ENCODE measurements at regions not wholly inside any gene's neighbourhood (a gene's known extent, or its start where the extent isn't known, plus 50 kb on each side); places are given as distances from the start of the nearest gene placed in this dataset.

DNA sequence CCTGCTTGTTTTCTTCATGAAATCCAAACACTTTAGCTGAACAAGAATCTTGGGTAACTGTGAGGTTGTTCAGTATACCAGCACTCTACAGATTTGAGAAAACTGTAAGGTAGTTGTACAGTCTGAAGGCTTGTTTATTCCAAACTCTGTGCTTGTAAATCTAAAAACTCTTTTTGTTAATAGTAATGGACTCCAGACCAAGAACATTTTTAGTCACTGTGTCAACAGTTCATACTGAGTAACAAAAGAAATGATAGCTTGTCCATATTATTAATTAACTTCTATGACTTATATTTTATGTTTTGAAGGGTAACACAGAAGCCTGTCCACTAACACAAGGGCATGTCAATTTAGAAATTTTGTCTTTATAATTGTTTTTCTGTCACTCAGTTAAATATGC lies 72.2 kb upstream of the KYNU start:
- Histone ChIP-seq H3K79me1 (ENCODE audit: low read length) (no peaks in the 10 kb centered on the region), H4K12ac (ENCODE audit: low read depth, low read length) (no peak overlapping the region), H3K27ac (ENCODE audit: low read depth, low read length) (no peak overlapping the region), H3K79me2 (ENCODE audit: control insufficient read depth, insufficient read depth, low read length, poor library complexity) (no peaks in the 10 kb centered on the region), H3K4me1 (ENCODE audit: control insufficient read depth in 1 of 2, insufficient read depth in 2 of 2, low read length in 2 of 2) (no peaks in the 10 kb centered on the region), H2BK12ac (ENCODE audit: low read length) (no peak overlapping the region), H2BK120ac (ENCODE audit: insufficient read depth, low read length, poor library complexity) (no peak overlapping the region), H3K4me3 (ENCODE audit: low read depth, low read length) (no peak overlapping the region), H3K23ac (ENCODE audit: low read length) (no peak overlapping the region), H3K4me2 (ENCODE audit: low read length) (no peak overlapping the region), H3K4ac (ENCODE audit: low read depth, low read length) (no peak overlapping the region), H4K91ac (ENCODE audit: low read depth, low read length) (no peak overlapping the region), H2BK5ac (ENCODE audit: low read depth, low read length, poor library complexity) (no peak overlapping the region), H4K8ac (ENCODE audit: low read depth, low read length) (no peak overlapping the region), H3K18ac (ENCODE audit: low read length) (no peak overlapping the region), H3K36me3 (ENCODE audit: control insufficient read depth in 1 of 2, insufficient read depth in 2 of 2, low read length in 2 of 2) (no peaks in the 10 kb centered on the region), H2AFZ (ENCODE audit: insufficient read depth, low read length, poor library complexity) (no peak overlapping the region), H3K14ac (ENCODE audit: low read length) (no peak overlapping the region), H3K9ac (ENCODE audit: low read length) (no peak overlapping the region), H2AK5ac (ENCODE audit: low read length) (no peak overlapping the region), H3K27me3 (ENCODE audit: insufficient read depth, low read length) (no peaks in the 10 kb centered on the region), H3K9me3 (ENCODE audit: insufficient read depth, low read depth, low read length) (no peaks in the 10 kb centered on the region)
- DNase-seq: no peak

GRCh38 chr2:142803158-142803557 lies 74.3 kb upstream of the KYNU start:
- Histone ChIP-seq H3K9me3 (ENCODE audit: insufficient read depth, low read depth, low read length) (no peaks in the 10 kb centered on the region), H4K91ac (ENCODE audit: low read depth, low read length) (no peak overlapping the region), H2AK5ac (ENCODE audit: low read length) (no peak overlapping the region), H3K9ac (ENCODE audit: low read length) (no peak overlapping the region), H3K18ac (ENCODE audit: low read length) (no peak overlapping the region), H3K27ac (ENCODE audit: low read depth, low read length) (no peak overlapping the region), H3K79me1 (ENCODE audit: low read length) (no peaks in the 10 kb centered on the region), H2BK12ac (ENCODE audit: low read length) (no peak overlapping the region), H3K4ac (ENCODE audit: low read depth, low read length) (no peak overlapping the region), H3K4me2 (ENCODE audit: low read length) (no peak overlapping the region), H3K79me2 (ENCODE audit: control insufficient read depth, insufficient read depth, low read length, poor library complexity) (no peaks in the 10 kb centered on the region), H3K23ac (ENCODE audit: low read length) (no peak overlapping the region), H3K14ac (ENCODE audit: low read length) (no peak overlapping the region), H2BK5ac (ENCODE audit: low read depth, low read length, poor library complexity) (no peak overlapping the region), H2AFZ (ENCODE audit: insufficient read depth, low read length, poor library complexity) (no peak overlapping the region), H3K36me3 (ENCODE audit: control insufficient read depth in 1 of 2, insufficient read depth in 2 of 2, low read length in 2 of 2) (no peaks in the 10 kb centered on the region), H3K4me3 (ENCODE audit: low read depth, low read length) (no peak overlapping the region), H4K12ac (ENCODE audit: low read depth, low read length) (no peak overlapping the region), H2BK120ac (ENCODE audit: insufficient read depth, low read length, poor library complexity) (no peak overlapping the region), H3K4me1 (ENCODE audit: control insufficient read depth in 1 of 2, insufficient read depth in 2 of 2, low read length in 2 of 2) (no peaks in the 10 kb centered on the region), H3K27me3 (ENCODE audit: insufficient read depth, low read length) (no peaks in the 10 kb centered on the region), H4K8ac (ENCODE audit: low read depth, low read length) (no peak overlapping the region)
- DNase-seq: no peak

DNA sequence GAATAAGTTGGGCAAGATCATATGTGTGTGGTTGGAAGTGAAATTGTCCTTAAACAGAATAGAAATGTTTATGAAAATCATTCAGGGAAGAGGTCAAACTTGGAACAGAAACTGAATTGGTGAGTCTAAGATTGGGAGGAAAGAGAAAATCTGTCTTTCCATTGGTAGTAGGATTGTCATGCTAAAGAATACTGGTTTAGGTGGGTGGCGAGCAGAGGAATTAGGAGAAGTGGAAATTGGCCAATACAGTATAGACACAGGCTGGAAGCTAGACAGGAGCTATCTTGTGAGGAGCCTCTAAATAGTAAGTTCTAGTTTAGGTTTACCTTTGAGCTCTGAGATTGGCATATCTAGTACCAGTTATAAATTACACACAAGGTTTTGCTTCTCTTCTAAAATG lies 80.9 kb upstream of the KYNU start:
- Histone ChIP-seq H2BK5ac (ENCODE audit: low read depth, low read length, poor library complexity) (no peak overlapping the region), H3K4me3 (ENCODE audit: low read depth, low read length) (no peak overlapping the region), H3K18ac (ENCODE audit: low read length) (no peak overlapping the region), H3K9me3 (ENCODE audit: insufficient read depth, low read depth, low read length) (no peaks in the 10 kb centered on the region), H3K14ac (ENCODE audit: low read length) (no peak overlapping the region), H2BK12ac (ENCODE audit: low read length) (no peak overlapping the region), H3K36me3 (ENCODE audit: control insufficient read depth in 1 of 2, insufficient read depth in 2 of 2, low read length in 2 of 2) (no peaks in the 10 kb centered on the region), H3K4ac (ENCODE audit: low read depth, low read length) (no peak overlapping the region), H3K27me3 (ENCODE audit: insufficient read depth, low read length) (no peaks in the 10 kb centered on the region), H3K27ac (ENCODE audit: low read depth, low read length) (no peak overlapping the region), H4K12ac (ENCODE audit: low read depth, low read length) (no peak overlapping the region), H2AK5ac (ENCODE audit: low read length) (no peak overlapping the region), H3K4me1 (ENCODE audit: control insufficient read depth in 1 of 2, insufficient read depth in 2 of 2, low read length in 2 of 2) (no peaks in the 10 kb centered on the region), H3K23ac (ENCODE audit: low read length) (no peak overlapping the region), H3K79me1 (ENCODE audit: low read length) (no peaks in the 10 kb centered on the region), H2BK120ac (ENCODE audit: insufficient read depth, low read length, poor library complexity) (no peak overlapping the region), H3K4me2 (ENCODE audit: low read length) (no peak overlapping the region), H4K8ac (ENCODE audit: low read depth, low read length) (no peak overlapping the region), H3K9ac (ENCODE audit: low read length) (no peak overlapping the region), H2AFZ (ENCODE audit: insufficient read depth, low read length, poor library complexity) (no peak overlapping the region), H4K91ac (ENCODE audit: low read depth, low read length) (no peak overlapping the region), H3K79me2 (ENCODE audit: control insufficient read depth, insufficient read depth, low read length, poor library complexity) (no peaks in the 10 kb centered on the region)
- WGBS (ENCODE audit: extremely low coverage, insufficient coverage, insufficient read length): no CpG with 5 or more reads among the region's 1 CpG
- no peak for DNase-seq

DNA sequence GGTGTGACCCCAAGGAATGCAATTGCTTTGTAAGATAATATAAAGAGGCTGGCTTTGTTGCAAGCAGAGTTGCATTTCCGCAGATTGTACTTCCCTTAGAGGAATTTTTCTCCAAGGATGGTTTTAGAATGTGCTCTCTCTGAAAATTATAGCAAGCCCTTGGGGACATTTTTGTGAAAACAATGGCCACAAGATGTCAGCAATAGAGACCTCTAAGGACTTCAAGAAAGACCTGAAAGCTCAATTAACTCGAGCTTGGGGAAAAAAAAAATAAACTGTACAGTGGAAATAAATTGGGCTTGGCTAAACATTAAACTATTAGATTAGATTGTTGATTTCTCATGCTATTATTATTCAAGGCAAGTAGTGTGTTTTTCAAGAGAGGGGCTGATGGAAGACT lies 81.3 kb upstream of the KYNU start:
- Histone ChIP-seq H3K14ac (ENCODE audit: low read length) (no peak overlapping the region), H2BK5ac (ENCODE audit: low read depth, low read length, poor library complexity) (no peak overlapping the region), H2AK5ac (ENCODE audit: low read length) (no peak overlapping the region), H3K4me2 (ENCODE audit: low read length) (no peak overlapping the region), H3K27ac (ENCODE audit: low read depth, low read length) (no peak overlapping the region), H3K4ac (ENCODE audit: low read depth, low read length) (no peak overlapping the region), H3K9me3 (ENCODE audit: insufficient read depth, low read depth, low read length) (no peaks in the 10 kb centered on the region), H3K18ac (ENCODE audit: low read length) (no peak overlapping the region), H4K8ac (ENCODE audit: low read depth, low read length) (no peak overlapping the region), H3K23ac (ENCODE audit: low read length) (no peak overlapping the region), H3K79me2 (ENCODE audit: control insufficient read depth, insufficient read depth, low read length, poor library complexity) (no peaks in the 10 kb centered on the region), H2AFZ (ENCODE audit: insufficient read depth, low read length, poor library complexity) (no peak overlapping the region), H3K79me1 (ENCODE audit: low read length) (no peaks in the 10 kb centered on the region), H3K36me3 (ENCODE audit: control insufficient read depth in 1 of 2, insufficient read depth in 2 of 2, low read length in 2 of 2) (no peaks in the 10 kb centered on the region), H2BK120ac (ENCODE audit: insufficient read depth, low read length, poor library complexity) (no peak overlapping the region), H2BK12ac (ENCODE audit: low read length) (no peak overlapping the region), H3K4me1 (ENCODE audit: control insufficient read depth in 1 of 2, insufficient read depth in 2 of 2, low read length in 2 of 2) (no peaks in the 10 kb centered on the region), H3K4me3 (ENCODE audit: low read depth, low read length) (no peak overlapping the region), H3K9ac (ENCODE audit: low read length) (no peak overlapping the region), H3K27me3 (ENCODE audit: insufficient read depth, low read length) (no peaks in the 10 kb centered on the region), H4K12ac (ENCODE audit: low read depth, low read length) (no peak overlapping the region), H4K91ac (ENCODE audit: low read depth, low read length) (no peak overlapping the region)
- no CpG with 5 or more reads among the region's 2 CpGs for WGBS (ENCODE audit: extremely low coverage, insufficient coverage, insufficient read length)
- DNase-seq: no peak

- H4K12ac ChIP-seq (ENCODE audit: low read depth, low read length): no peak overlapping the region
- WGBS (ENCODE audit: extremely low coverage, insufficient coverage, insufficient read length): no CpG with 5 or more reads among the region's 1 CpG
- H4K8ac ChIP-seq (ENCODE audit: low read depth, low read length): no peak overlapping the region
- H3K14ac ChIP-seq (ENCODE audit: low read length): no peak overlapping the region
- no peaks in the 10 kb centered on the region for H3K9me3 ChIP-seq (ENCODE audit: insufficient read depth, low read depth, low read length)
- DNase-seq: no peak
- no peak overlapping the region for H2BK120ac ChIP-seq (ENCODE audit: insufficient read depth, low read length, poor library complexity)
- no peak overlapping the region for H2BK5ac ChIP-seq (ENCODE audit: low read depth, low read length, poor library complexity)
- H3K4me2 ChIP-seq (ENCODE audit: low read length): no peak overlapping the region
- H3K9ac ChIP-seq (ENCODE audit: low read length): no peak overlapping the region
- no peak overlapping the region for H3K18ac ChIP-seq (ENCODE audit: low read length)
- no peaks in the 10 kb centered on the region for H3K27me3 ChIP-seq (ENCODE audit: insufficient read depth, low read length)
- H3K23ac ChIP-seq (ENCODE audit: low read length): no peak overlapping the region
- no peak overlapping the region for H2BK12ac ChIP-seq (ENCODE audit: low read length)
- H3K36me3 ChIP-seq (ENCODE audit: control insufficient read depth in 1 of 2, insufficient read depth in 2 of 2, low read length in 2 of 2): no peaks in the 10 kb centered on the region
- H3K4me1 ChIP-seq (ENCODE audit: control insufficient read depth in 1 of 2, insufficient read depth in 2 of 2, low read length in 2 of 2): no peaks in the 10 kb centered on the region
- no peaks in the 10 kb centered on the region for H3K79me2 ChIP-seq (ENCODE audit: control insufficient read depth, insufficient read depth, low read length, poor library complexity)
- no peak overlapping the region for H4K91ac ChIP-seq (ENCODE audit: low read depth, low read length)
- no peak overlapping the region for H3K4ac ChIP-seq (ENCODE audit: low read depth, low read length)
- no peak overlapping the region for H2AFZ ChIP-seq (ENCODE audit: insufficient read depth, low read length, poor library complexity)
- H2AK5ac ChIP-seq (ENCODE audit: low read length): no peak overlapping the region
- H3K27ac ChIP-seq (ENCODE audit: low read depth, low read length): no peak overlapping the region
- H3K79me1 ChIP-seq (ENCODE audit: low read length): no peaks in the 10 kb centered on the region
- H3K4me3 ChIP-seq (ENCODE audit: low read depth, low read length): no peak overlapping the region
Observed at GRCh38 chr2:142794850-142795249, 82.6 kb upstream of the KYNU start.

Data from trophoblast cell (in vitro differentiated cells and primary cell).